IMR-90 (cell line): ENCODE measurements at regions not wholly inside any gene's neighbourhood (a gene's known extent, or its start where the extent isn't known, plus 50 kb on each side); places are given as distances from the start of the nearest gene placed in this dataset.

Experiments
- ATAC-seq: fragments of 200-7000 bp; cut with Tn5 transposase; 2 replicates; pipeline ENCODE4 v1.9.1; 2020; ENCODE audit warnings: low read depth, mild to moderate bottlenecking, moderate library complexity
- BruUV-seq: library from RNA; stranded (reverse); fragments of 400-500 nt; replicated peaks from 2 replicates; lab custom pipeline; 2021; lab: Mats Ljungman, UMichigan
- CTCF ChIA-PET: fragments of 300-600 bp; formaldehyde crosslinking; extraction: SDS; loops from one replicate; lab custom pipeline; 2021; ENCODE audit warnings: antibody characterized with exemption; lab: Yijun Ruan, JAX
- POLR2A ChIA-PET: fragments of 300-600 bp; sonication (Branson Sonifier 250); formaldehyde crosslinking; loops from one replicate; lab custom pipeline; 2022; ENCODE audit warnings: antibody characterized with exemption; ENCODE audit not compliant: unreplicated experiment; lab: Charles Lee
- DNase-seq: peaks from one replicate; pipeline ENCODE4 v3.0.0; 2013
- H2AFZ ChIP-seq: replicated peaks from 2 replicates; pipeline ENCODE3; 2013; ENCODE audit warnings: low read length, mild to moderate bottlenecking; ENCODE audit not compliant: poor library complexity
- H2AK5ac ChIP-seq: 2 replicates; pipeline ENCODE4 v1.6.1; 2013; ENCODE audit warnings: low read depth, low read length, inconsistent platforms
- H2AK9ac ChIP-seq: replicated peaks from 2 replicates; pipeline ENCODE3; 2013; ENCODE audit warnings: mild to moderate bottlenecking, low read depth, low read length, moderate library complexity; ENCODE audit not compliant: poor library complexity
- H2BK120ac ChIP-seq: 2 replicates; pipeline ENCODE4 v1.6.1; 2013; ENCODE audit warnings: low read depth, low read length, inconsistent platforms
- H2BK15ac ChIP-seq: 3 replicates; pipeline ENCODE4 v1.6.1; 2013; ENCODE audit warnings: low read depth, low read length, inconsistent platforms
- H2BK20ac ChIP-seq: 2 replicates; pipeline ENCODE4 v1.6.1; 2013; ENCODE audit warnings: low read depth, mild to moderate bottlenecking, inconsistent platforms, low read length, moderate library complexity
- H2BK5ac ChIP-seq: 2 replicates; pipeline ENCODE4 v1.6.1; 2013; ENCODE audit warnings: mild to moderate bottlenecking, low read depth, low read length, inconsistent platforms; ENCODE audit not compliant: poor library complexity, severe bottlenecking
- H3K14ac ChIP-seq: replicated peaks from 2 replicates; pipeline ENCODE4 v1.6.1; 2013; ENCODE audit warnings: low read depth, low read length, inconsistent platforms
- H3K18ac ChIP-seq: 2 replicates; pipeline ENCODE4 v1.6.1; 2013; ENCODE audit warnings: low read depth, low read length, control low read depth
- H3K23ac ChIP-seq: 2 replicates; pipeline ENCODE4 v1.6.1; 2013; ENCODE audit warnings: low read depth, low read length, inconsistent platforms
- H3K27ac ChIP-seq: 2 replicates; pipeline ENCODE4 v1.5.1; 2013; ENCODE audit warnings: mild to moderate bottlenecking, control low read depth, low read length; ENCODE audit not compliant: insufficient read depth
- H3K27me3 ChIP-seq: 2 replicates; pipeline ENCODE4 v1.6.1; 2013; ENCODE audit warnings: low read length; ENCODE audit not compliant: control insufficient read depth, insufficient read depth
- H3K36me3 ChIP-seq: 2 replicates; pipeline ENCODE4 v1.6.1; 2013; ENCODE audit warnings: low read length, mixed read lengths; ENCODE audit not compliant: control insufficient read depth, insufficient read depth
- H3K4ac ChIP-seq: 2 replicates; pipeline ENCODE4 v1.6.1; 2013; ENCODE audit warnings: low read depth, low read length, inconsistent platforms
- H3K4me1 ChIP-seq: 2 replicates; pipeline ENCODE4 v1.6.1; 2013; ENCODE audit warnings: low read length, mixed read lengths; ENCODE audit not compliant: control insufficient read depth, insufficient read depth
- H3K4me2 ChIP-seq: 2 replicates; pipeline ENCODE4 v1.6.1; 2013; ENCODE audit warnings: low read depth, mild to moderate bottlenecking, control low read depth, low read length, moderate library complexity
- H3K4me3 ChIP-seq: 2 replicates; pipeline ENCODE4 v1.5.1; 2013; ENCODE audit warnings: low read depth, mild to moderate bottlenecking, control low read depth, low read length, moderate library complexity; ENCODE audit not compliant: insufficient read depth
- H3K56ac ChIP-seq: 2 replicates; pipeline ENCODE4 v1.6.1; 2013; ENCODE audit warnings: low read length, inconsistent platforms; ENCODE audit not compliant: insufficient read depth; ENCODE audit errors: extremely low read depth
- H3K79me1 ChIP-seq, 2 experiments: 2 replicates each; pipeline ENCODE4 v1.6.1; 2013; ENCODE audit warnings: low read length in 2 of 2, inconsistent platforms in 1 of 2, low read depth in 1 of 2
- H3K9ac ChIP-seq: 2 replicates; pipeline ENCODE4 v1.6.1; 2013; ENCODE audit warnings: low read depth, low read length, control low read depth
- H3K9me1 ChIP-seq: 2 replicates; pipeline ENCODE4 v1.6.1; 2013; ENCODE audit warnings: low read length, inconsistent platforms; ENCODE audit not compliant: insufficient read depth
- H3K9me3 ChIP-seq: 2 replicates; pipeline ENCODE4 v1.6.1; 2013; ENCODE audit warnings: low read length; ENCODE audit not compliant: control insufficient read depth, insufficient read depth
- H4K20me1 ChIP-seq: 2 replicates; pipeline ENCODE4 v1.6.1; 2013; ENCODE audit warnings: low read length, inconsistent platforms; ENCODE audit not compliant: insufficient read depth
- H4K5ac ChIP-seq: 2 replicates; pipeline ENCODE4 v1.6.1; 2013; ENCODE audit warnings: mild to moderate bottlenecking, low read depth, low read length, control low read depth
- H4K8ac ChIP-seq, 2 experiments: 2 replicates each; pipeline ENCODE4 v1.6.1; 2013; ENCODE audit warnings: low read depth in 2 of 2, low read length in 2 of 2, control low read depth in 1 of 2, inconsistent platforms in 1 of 2
- H4K91ac ChIP-seq: 2 replicates; pipeline ENCODE4 v1.6.1; 2013; ENCODE audit warnings: low read depth, low read length, inconsistent platforms; ENCODE audit not compliant: insufficient read depth
- BHLHE40 ChIP-seq: fragments of 150-350 bp; IDR thresholded peaks from 2 replicates; pipeline ENCODE4 v1.6.1; 2016; ENCODE audit warnings: mild to moderate bottlenecking, low read depth, low read length
- CHD1 ChIP-seq: IDR thresholded peaks from 2 replicates; pipeline ENCODE4 v1.6.1; 2012; ENCODE audit warnings: low read depth, low read length, improper control_type of control experiment
- CTCF ChIP-seq: conservative IDR thresholded peaks from 2 replicates; pipeline ENCODE4 v1.5.1; 2012; ENCODE audit warnings: mild to moderate bottlenecking, low read depth, low read length, improper control_type of control experiment
- FOS ChIP-seq: fragments of 150-350 bp; IDR thresholded peaks from 2 replicates; pipeline ENCODE4 v1.6.1; 2016; ENCODE audit warnings: low read depth, low read length
- RCOR1 ChIP-seq: IDR thresholded peaks from 2 replicates; pipeline ENCODE4 v1.6.1; 2012; ENCODE audit warnings: mild to moderate bottlenecking, low read length, improper control_type of control experiment; ENCODE audit not compliant: insufficient replicate concordance
- RFX5 ChIP-seq: IDR thresholded peaks from 2 replicates; pipeline ENCODE4 v1.8.0; 2012; ENCODE audit warnings: low read depth, mild to moderate bottlenecking, low read length, moderate library complexity
- SMC3 ChIP-seq: fragments of 150-350 bp; IDR thresholded peaks from 2 replicates; pipeline ENCODE4 v1.6.1; 2016; ENCODE audit warnings: low read depth, mild to moderate bottlenecking, antibody characterized with exemption, low read length, moderate library complexity
- USF2 ChIP-seq: fragments of 150-350 bp; IDR thresholded peaks from 2 replicates; pipeline ENCODE4 v1.6.1; 2017; ENCODE audit warnings: mild to moderate bottlenecking, antibody characterized with exemption, low read length, low read depth
- WGBS, 2 experiments: methylation state at CpG; one replicate each; pipeline versions ENCODE4 v1.1.5 to v1.1.7; 2013; ENCODE audit warnings: missing lambda C conversion rate in 2 of 2; ENCODE audit not compliant: insufficient read length in 1 of 2; ENCODE audit errors: extremely low coverage in 2 of 2; 5-methylcytosine and 5-hydroxymethylcytosine counted together
- dilution Hi-C: fragments of 300-500 bp; cut with HindIII; formaldehyde crosslinking; loops from one replicate; pipeline ENCODE4 v1.14.3; 2018; ENCODE audit warnings: low sequenced_read_pairs; ENCODE audit not compliant: unreplicated experiment
- in situ Hi-C: fragments of 300-500 bp; cut with MboI; formaldehyde crosslinking; loops from 3 replicates; pipeline ENCODE4 v1.14.3; 2019; ENCODE audit warnings: low sequenced_read_pairs, inconsistent platforms, mixed read lengths
- intact Hi-C: fragments of 100-400 bp; cut with micrococcal nuclease; formaldehyde crosslinking; loops from 2 replicates; pipeline ENCODE4 v1.10.0; 2022

- Histone ChIP-seq H3K27me3 (no peaks in the 10 kb centered on the region), H3K9me3 (peaks cover 23% of the 10 kb centered on the region), H3K23ac (no peak overlapping the region), H3K9me1 (no peaks in the 10 kb centered on the region), H4K8ac (no peak overlapping the region), H2BK15ac (no peak overlapping the region), H3K36me3 (no peaks in the 10 kb centered on the region), H4K91ac (no peak overlapping the region), H3K27ac (no peak overlapping the region), H2AFZ (no peak overlapping the region), H2AK5ac (no peak overlapping the region), H2AK9ac (no peak overlapping the region), H3K4ac (no peak overlapping the region), H3K18ac (no peak overlapping the region), H3K14ac (no peak overlapping the region), H2BK20ac (no peak overlapping the region), H3K4me3 (no peak overlapping the region), H2BK5ac (no peak overlapping the region), H4K20me1 (no peaks in the 10 kb centered on the region), H2BK120ac (no peak overlapping the region), H3K4me1 (no peaks in the 10 kb centered on the region), H3K79me1 (no peaks in the 10 kb centered on the region), H4K5ac (no peak overlapping the region), H3K4me2 (no peak overlapping the region), H3K56ac (no peak overlapping the region), H3K9ac (no peak overlapping the region)
- dilution Hi-C loops: no loop called here
- DNase-seq (no peak), ATAC-seq (no peak)
- CTCF ChIA-PET: no interaction called here
- TF ChIP-seq FOS: no peak
- no peak for TF ChIP-seq RFX5
- TF ChIP-seq CTCF: no peak
- TF ChIP-seq SMC3: no peak
- TF ChIP-seq CHD1: no peak
- TF ChIP-seq USF2: no peak
- no peak for TF ChIP-seq BHLHE40
- no peak for TF ChIP-seq RCOR1
- no TSS peak for BruUV-seq
- in situ Hi-C loops: no loop called here
- POLR2A ChIA-PET: no interaction called here
- intact Hi-C loops: no loop called here
- WGBS, 2 experiments: no CpG with 5 or more reads among the region's 6 CpGs
Measured at GRCh38 chr5:3734632-3735031, 139.0 kb downstream of the IRX1 start.
